ENCODE measurements at regions not wholly inside any gene's neighbourhood (a gene's known extent, or its start where the extent isn't known, plus 50 kb on each side); places are given as distances from the start of the nearest gene placed in this dataset.

DNA sequence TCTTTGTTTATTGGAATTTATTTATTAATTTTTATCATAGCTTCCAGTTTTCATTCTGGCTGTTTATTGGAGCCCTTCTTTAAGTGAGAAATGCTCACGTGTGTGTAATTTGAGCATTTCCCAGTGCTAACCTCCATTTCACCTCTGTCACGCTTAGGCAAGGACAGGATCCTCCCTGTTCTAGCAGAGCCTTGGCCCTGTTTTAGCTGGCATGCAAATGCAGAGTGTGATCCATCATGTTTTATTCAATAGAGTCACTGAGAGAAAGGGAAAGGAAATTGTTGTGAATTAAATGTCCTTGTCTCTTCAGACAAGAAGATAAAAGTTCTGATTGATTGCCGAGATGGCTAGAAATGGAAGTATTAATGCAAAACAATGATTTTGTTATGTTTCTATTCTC, 137.3 kb upstream of the ACO1 start:
- DNase-seq = no peak

GRCh38 chr9:32248189-32248712, 136.2 kb upstream of the ACO1 start:
- no peak for DNase-seq

DNA sequence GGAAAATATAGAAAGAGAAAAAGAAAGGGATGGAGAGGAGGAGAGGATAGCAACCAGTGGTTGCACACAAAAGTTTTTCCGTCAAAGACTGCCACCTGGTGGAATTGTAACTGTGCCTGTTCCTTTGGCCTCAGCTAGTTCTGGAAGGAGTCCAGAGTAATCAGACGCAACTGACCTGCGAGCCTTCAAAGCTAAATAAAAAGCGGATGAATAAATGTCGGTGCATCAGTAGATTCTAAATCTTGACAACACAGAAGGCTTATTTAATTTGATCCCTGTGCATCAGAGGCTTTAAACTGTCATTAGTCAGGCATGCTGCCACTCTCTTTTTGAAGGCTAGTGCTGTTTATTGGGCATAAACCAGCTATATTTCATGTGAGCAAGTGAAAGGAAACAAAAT, 132.9 kb upstream of the ACO1 start:
- peak; percentile 63 for DNase-seq

DNA sequence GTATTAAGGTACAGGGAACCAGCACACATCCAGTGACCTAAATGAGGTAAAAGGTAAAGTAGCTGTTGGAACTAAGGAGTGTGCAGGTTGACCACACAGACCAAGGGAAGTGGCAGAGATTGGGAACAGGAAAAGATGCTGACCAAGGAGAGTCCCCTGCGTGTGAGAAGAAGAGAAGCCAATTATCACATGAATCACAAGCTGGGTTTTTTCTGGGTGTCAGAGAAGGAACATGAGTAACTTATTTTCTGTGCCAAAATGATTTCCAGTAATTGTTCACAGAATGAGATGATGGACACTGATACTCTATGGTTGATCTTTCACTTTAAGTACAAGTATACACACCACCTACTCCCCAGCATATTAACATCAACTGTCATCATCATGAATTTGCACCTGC, 130.7 kb upstream of the ACO1 start:
- no peak for DNase-seq

GRCh38 chr9:32255026-32255425, 129.4 kb upstream of the ACO1 start:
- DNase-seq = no peak

GRCh38 chr9:32258482-32258881, 126.0 kb upstream of the ACO1 start:
- no peak for DNase-seq

DNA sequence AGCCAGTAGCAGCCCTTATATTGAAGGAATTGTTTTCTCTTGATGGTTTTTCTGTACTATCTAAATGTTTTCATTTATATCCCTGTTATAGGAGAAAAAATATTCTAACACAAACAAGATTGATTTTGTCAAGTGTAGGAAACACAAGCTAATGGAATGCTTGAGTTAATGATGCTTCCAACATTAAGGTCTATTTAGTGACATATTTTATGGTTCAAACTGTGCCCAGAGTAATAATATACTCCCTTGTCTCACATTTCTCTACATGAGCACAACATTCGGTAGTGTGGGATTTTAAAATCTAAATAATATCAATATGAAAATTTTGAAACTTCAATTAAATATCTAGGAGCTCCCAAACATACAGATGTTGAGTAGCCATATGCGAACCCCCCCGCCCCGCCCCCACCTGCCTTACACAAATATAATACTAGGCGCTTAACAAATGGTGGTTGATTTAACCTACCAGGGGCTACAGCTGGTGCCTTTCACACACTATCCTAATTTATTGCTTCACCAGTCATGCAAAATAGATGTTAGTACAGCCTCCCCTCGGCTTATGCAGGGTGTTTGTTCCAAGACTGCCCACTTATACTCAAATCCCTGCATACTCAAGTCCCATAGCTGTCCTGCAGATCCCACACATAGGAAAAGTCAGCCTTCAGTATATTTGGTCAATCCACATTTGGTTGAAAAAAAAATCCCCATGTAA, 124.1 kb upstream of the ACO1 start:
- DNase-seq = no peak

DNA sequence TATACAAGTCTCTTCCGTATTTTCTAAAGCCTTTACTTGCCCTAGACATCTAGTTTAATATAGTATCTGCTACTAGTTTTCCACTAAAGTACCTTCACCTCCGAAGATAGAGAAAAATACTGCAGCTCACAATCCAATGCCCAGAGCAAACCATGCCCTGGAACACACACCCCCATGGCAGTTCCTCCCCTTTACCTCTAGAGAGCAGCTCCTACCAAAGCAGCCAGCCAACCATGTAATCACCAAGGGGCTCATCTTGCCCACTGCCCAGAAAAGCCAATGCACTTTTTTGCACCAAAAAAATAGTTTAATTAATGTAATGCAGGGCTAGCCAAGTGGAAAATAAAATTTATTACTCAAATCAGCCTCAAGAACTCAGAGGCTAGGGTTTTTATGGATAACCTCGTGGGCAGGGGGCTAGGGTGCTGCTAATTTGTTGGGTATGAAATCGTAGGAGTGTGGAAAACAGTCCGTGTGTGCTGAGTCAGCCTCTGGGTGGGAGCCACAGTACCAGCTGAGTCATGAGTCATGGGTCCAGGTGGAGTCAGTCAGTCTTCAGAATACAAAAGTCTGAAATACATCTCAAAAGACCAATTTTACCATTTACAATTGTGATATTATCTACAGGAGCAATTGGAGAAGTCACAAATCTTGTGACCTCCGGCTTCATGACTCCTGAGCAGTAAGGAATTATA, 120.1 kb upstream of the ACO1 start:
- no peak for DNase-seq

DNA sequence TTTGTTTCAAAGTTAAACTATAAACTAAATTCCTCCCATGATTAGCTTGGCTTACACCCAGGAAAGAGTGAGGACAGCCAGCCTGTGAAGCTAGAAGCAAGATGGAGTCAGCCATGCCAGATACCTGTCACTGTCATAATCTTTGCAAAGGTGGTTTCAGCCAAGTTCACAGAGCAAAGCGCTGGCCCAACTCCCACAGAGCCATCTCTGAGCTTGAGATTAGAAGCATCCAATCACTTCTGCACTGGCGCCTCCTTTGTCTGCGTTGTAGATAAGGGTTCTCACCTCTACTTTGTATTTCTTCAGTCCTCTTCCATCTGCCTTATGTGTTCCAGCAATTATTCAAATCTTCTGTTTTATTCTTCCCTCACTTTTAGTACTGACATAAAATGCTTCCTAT, 119.4 kb upstream of the ACO1 start:
- DNase-seq = no peak

GRCh38 chr9:32278991-32279390, 105.5 kb upstream of the ACO1 start:
- DNase-seq = no peak

GRCh38 chr9:32289756-32290155, 94.7 kb upstream of the ACO1 start:
- DNase-seq = no peak

GRCh38 chr9:32291370-32291769, 93.1 kb upstream of the ACO1 start:
- DNase-seq = no peak

- DNase-seq = no peak
Observed at GRCh38 chr9:32292611-32293010, 91.8 kb upstream of the ACO1 start.

DNA sequence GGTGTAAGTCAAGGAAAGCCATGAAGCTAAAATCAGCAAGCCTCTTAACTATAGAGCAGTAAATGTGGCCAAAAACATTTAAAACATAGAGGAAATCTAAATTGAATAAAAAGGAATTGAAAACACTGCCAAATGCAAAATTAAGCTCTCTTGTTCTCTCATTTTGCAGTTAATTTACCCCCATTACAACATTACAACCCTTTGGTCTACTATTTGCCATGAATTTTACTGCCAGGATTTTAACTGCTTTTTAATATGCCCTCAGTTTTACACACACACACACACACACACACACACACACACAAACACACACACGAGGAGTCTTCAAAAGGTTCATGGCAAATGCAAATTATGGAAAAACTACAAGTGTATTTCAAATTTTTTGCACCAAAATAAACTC, 91.4 kb upstream of the ACO1 start:
- DNase-seq = no peak

- no peak for DNase-seq
Observed at GRCh38 chr9:32294106-32294505, 90.3 kb upstream of the ACO1 start.

GRCh38 chr9:32300373-32300772, 84.1 kb upstream of the ACO1 start:
- no peak for DNase-seq

- DNase-seq = no peak
Observed at GRCh38 chr9:32304495-32304894, 79.9 kb upstream of the ACO1 start.

- DNase-seq = no peak
Observed at GRCh38 chr9:32306006-32306405, 78.4 kb upstream of the ACO1 start.

- no peak for DNase-seq
Observed at GRCh38 chr9:32319312-32319929, 65.0 kb upstream of the ACO1 start.

- no peak for DNase-seq
Observed at GRCh38 chr9:32322622-32323021, 61.8 kb upstream of the ACO1 start.

DNA sequence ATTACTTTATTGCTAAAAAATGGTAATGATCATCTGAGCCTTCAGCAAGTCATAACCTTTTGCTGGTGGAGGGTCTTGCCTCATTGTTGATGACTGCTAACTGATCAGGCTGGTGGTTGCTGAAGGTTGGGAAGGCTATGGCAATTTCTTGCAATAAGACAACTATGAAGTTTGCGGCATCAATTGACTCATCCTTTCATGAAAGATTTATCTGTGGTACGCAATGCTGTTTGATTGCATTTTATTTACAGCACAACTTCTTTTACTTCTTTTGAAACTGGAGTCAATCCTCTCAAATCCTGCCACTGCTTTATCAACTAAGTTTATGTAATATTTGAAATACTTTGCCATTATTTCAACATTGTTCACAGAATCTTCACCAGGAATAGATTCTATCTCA, 58.3 kb upstream of the ACO1 start:
- peak; percentile 10 for DNase-seq

DNA sequence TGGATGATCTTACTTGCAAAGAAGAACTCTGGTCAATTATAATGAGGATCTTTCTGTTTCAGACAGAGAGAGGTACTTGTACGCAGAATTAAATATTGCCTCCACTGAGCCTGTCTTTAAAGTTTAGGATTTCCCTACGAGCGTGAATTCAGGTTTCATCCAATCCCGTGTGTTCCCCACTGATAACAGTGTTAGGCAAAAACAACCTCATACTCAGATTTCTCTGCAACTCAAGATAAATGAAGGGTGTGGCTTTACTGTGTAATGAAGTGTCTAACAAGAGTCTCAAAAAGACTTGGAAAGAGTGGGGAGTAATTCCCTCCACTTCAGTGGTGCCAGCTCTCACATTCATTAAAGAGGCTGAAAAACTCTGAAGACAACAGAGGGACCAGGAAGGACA, 53.2 kb upstream of the ACO1 start:
- DNase-seq = peak; percentile 56

- no peak for DNase-seq
Observed at GRCh38 chr9:32334112-32334511, 50.3 kb upstream of the ACO1 start.
